Smooth muscle cell (in vitro differentiated cells): ENCODE measurements at regions not wholly inside any gene's neighbourhood (a gene's known extent, or its start where the extent isn't known, plus 50 kb on each side); places are given as distances from the start of the nearest gene placed in this dataset.

Experiments
- DNase-seq: peaks from one replicate; lab custom pipeline; 2025; ENCODE audit not compliant: unreplicated experiment; lab: John Stamatoyannopoulos, UW
- H2AFZ ChIP-seq: fragments of 200-600 bp; sonication (generic); 2 replicates; pipeline ENCODE4 v1.6.0; 2016; ENCODE audit warnings: antibody characterized with exemption, low read depth, mild to moderate bottlenecking
- H3F3A ChIP-seq: fragments of 200-600 bp; sonication (generic); 2 replicates; pipeline ENCODE4 v1.6.0; 2017; ENCODE audit warnings: antibody characterized with exemption, low read depth
- H3K27ac ChIP-seq: fragments of 200-600 bp; sonication (generic); 2 replicates; pipeline ENCODE4 v1.5.1; 2016; ENCODE audit warnings: low read depth, mild to moderate bottlenecking
- H3K27me3 ChIP-seq: fragments of 200-600 bp; sonication (generic); 2 replicates; pipeline ENCODE4 v1.6.1; 2016; ENCODE audit warnings: low read depth, mild to moderate bottlenecking
- H3K36me3 ChIP-seq: fragments of 200-600 bp; sonication (generic); 2 replicates; pipeline ENCODE4 v1.5.1; 2016; ENCODE audit warnings: low read depth
- H3K4me1 ChIP-seq: fragments of 200-600 bp; sonication (generic); 2 replicates; pipeline ENCODE4 v1.5.1; 2016; ENCODE audit warnings: low read depth
- H3K4me2 ChIP-seq: fragments of 200-600 bp; sonication (generic); 2 replicates; pipeline ENCODE4 v1.6.0; 2016; ENCODE audit warnings: mild to moderate bottlenecking
- H3K4me3 ChIP-seq: fragments of 200-600 bp; sonication (generic); 2 replicates; pipeline ENCODE4 v1.5.1; 2016; ENCODE audit warnings: mild to moderate bottlenecking
- H3K79me2 ChIP-seq: fragments of 200-600 bp; sonication (generic); 2 replicates; pipeline ENCODE4 v1.6.0; 2016; ENCODE audit warnings: low read depth, mild to moderate bottlenecking
- H3K9ac ChIP-seq: fragments of 200-600 bp; sonication (generic); 2 replicates; pipeline ENCODE4 v1.6.0; 2016; ENCODE audit warnings: low read depth
- H3K9me3 ChIP-seq: fragments of 200-600 bp; sonication (generic); replicated peaks from 2 replicates; pipeline ENCODE4 v1.5.1; 2016; ENCODE audit warnings: low read depth
- H4K20me1 ChIP-seq: fragments of 200-600 bp; sonication (generic); 2 replicates; pipeline ENCODE4 v1.6.0; 2016; ENCODE audit warnings: low read depth
- WGBS: methylation state at CpG from one replicate; pipeline ENCODE4 v1.1.7; 2016; ENCODE audit warnings: low lambda C conversion rate; 5-methylcytosine and 5-hydroxymethylcytosine counted together
- TF ChIP-seq, protein P1 (sequence below): fragments of 200-600 bp; sonication (generic); IDR thresholded peaks from 2 replicates; pipeline ENCODE4 v1.5.1; 2017; ENCODE audit warnings: borderline replicate concordance, mild to moderate bottlenecking, antibody characterized with exemption; ENCODE audit not compliant: insufficient read depth, poor library complexity, severe bottlenecking

DNA sequence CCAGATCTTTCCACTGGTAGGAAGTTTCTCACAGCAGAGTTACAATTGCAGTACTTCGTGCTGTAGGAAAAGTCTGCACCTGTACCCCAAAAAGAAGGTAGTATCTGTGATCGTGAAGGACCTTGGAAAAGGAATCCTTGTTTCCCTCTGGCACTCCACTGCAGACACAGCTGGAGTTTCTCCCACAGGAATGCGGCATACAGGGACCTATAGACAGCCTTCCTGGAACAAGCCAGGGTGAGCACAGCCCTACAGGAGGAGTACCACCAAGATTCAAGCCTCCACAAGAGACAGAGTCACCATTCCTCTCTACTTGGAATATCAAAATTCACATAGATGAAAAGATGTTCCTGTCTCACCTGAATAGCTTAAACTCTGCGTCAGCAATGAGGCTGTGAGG lies 372.4 kb downstream of the CMPK2 start:
- H3K4me3 ChIP-seq, result no peak overlapping the region
- TF ChIP-seq, protein P1, sequence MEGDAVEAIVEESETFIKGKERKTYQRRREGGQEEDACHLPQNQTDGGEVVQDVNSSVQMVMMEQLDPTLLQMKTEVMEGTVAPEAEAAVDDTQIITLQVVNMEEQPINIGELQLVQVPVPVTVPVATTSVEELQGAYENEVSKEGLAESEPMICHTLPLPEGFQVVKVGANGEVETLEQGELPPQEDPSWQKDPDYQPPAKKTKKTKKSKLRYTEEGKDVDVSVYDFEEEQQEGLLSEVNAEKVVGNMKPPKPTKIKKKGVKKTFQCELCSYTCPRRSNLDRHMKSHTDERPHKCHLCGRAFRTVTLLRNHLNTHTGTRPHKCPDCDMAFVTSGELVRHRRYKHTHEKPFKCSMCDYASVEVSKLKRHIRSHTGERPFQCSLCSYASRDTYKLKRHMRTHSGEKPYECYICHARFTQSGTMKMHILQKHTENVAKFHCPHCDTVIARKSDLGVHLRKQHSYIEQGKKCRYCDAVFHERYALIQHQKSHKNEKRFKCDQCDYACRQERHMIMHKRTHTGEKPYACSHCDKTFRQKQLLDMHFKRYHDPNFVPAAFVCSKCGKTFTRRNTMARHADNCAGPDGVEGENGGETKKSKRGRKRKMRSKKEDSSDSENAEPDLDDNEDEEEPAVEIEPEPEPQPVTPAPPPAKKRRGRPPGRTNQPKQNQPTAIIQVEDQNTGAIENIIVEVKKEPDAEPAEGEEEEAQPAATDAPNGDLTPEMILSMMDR, result no peak

DNA sequence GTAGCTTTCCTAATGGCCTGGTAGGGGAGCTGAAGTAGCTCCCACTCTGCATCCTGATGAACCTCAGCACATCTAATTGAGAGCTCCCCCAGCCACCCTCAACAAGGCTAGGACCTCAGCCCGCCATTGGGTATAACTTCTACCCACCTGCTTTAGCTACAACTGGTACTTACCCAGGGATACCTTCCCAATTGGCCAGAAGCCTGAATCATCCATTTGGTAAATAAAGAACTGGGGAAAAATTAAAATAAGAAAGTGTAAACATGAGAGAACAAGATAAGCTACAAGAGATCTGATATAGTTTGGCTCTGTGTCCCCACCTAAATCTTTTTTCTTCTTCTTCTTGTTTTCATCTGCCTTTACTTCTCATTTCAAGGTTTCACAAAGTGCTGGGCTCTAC lies 372.0 kb downstream of the CMPK2 start:
- WGBS, result 91% methylated on average over 1 of the region's 1 CpG
- H3K79me2 ChIP-seq, result no peaks in the 10 kb centered on the region
- H3K9ac ChIP-seq, result no peak overlapping the region
- no peaks in the 10 kb centered on the region for H3F3A ChIP-seq
- H2AFZ ChIP-seq, result no peak overlapping the region
- H4K20me1 ChIP-seq, result no peaks in the 10 kb centered on the region
- no peaks in the 10 kb centered on the region for H3K4me1 ChIP-seq
- no peak for DNase-seq
- no peak overlapping the region for H3K4me3 ChIP-seq
- no peaks in the 10 kb centered on the region for H3K36me3 ChIP-seq
- no peak overlapping the region for H3K4me2 ChIP-seq
- H3K9me3 ChIP-seq, result no peaks in the 10 kb centered on the region
- H3K27ac ChIP-seq, result no peak overlapping the region
- no peaks in the 10 kb centered on the region for H3K27me3 ChIP-seq
- TF ChIP-seq, protein P1, result no peak

More for the DNA sequence above, 372.4 kb downstream of the CMPK2 start:
- Histone ChIP-seq H3K36me3 (no peaks in the 10 kb centered on the region), H3K4me2 (no peak overlapping the region), H3K9ac (no peak overlapping the region), H2AFZ (no peak overlapping the region), H3K9me3 (no peaks in the 10 kb centered on the region), H4K20me1 (no peaks in the 10 kb centered on the region), H3K27ac (no peak overlapping the region), H3K4me1 (no peaks in the 10 kb centered on the region), H3F3A (no peaks in the 10 kb centered on the region), H3K27me3 (no peaks in the 10 kb centered on the region), H3K79me2 (no peaks in the 10 kb centered on the region)
- 86% methylated on average over 4 of the region's 4 CpGs for WGBS
- no peak for DNase-seq

DNA sequence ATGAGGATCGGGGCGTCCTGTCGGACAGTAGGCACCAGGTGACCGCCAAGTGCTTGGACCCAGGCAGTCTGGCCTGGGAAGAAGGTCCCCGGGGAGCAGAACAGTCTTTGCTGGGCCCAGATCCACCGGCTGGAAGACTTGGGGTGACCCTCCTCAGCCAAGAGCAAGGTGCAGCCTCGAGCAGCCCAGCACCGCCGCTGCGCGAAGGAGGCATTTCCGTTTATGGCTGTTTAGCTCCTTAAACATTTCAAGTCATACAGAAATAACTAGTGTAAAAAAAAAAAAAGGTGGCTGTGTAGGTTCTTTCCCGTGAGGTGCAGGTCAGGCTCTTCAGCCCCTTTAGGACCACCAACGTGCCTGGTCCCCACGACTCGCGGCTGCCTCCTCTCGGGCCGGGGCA lies 370.2 kb downstream of the CMPK2 start:
- H3K4me1 ChIP-seq, result no peaks in the 10 kb centered on the region

DNA sequence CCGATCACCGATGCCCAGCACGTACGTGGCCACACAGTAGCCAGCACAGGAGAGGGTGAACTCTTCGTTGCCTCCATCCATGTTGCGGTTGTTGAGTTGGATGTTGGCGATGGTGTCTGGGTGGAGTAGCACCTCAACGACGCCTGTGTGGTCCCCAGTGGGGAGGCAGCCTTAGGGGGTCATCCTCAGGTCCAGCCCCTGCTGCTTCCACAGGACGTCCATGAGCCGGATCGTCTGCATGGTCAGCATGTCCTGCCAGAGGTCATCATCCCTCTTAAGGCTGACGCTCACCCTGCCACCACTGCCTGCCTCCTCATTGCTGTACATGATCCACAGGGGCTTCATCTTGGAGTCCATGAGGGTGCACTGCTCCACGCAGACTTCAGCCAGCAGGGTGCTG lies 369.3 kb downstream of the CMPK2 start:
- TF ChIP-seq, protein P1, result no peak
- Histone ChIP-seq H4K20me1 (no peaks in the 10 kb centered on the region), H3K4me1 (no peaks in the 10 kb centered on the region), H3K4me3 (no peak overlapping the region), H3K79me2 (no peaks in the 10 kb centered on the region), H2AFZ (no peak overlapping the region), H3K27ac (no peak overlapping the region), H3K9me3 (no peaks in the 10 kb centered on the region), H3K9ac (no peak overlapping the region), H3K36me3 (no peaks in the 10 kb centered on the region), H3K4me2 (no peak overlapping the region), H3K27me3 (no peaks in the 10 kb centered on the region), H3F3A (no peaks in the 10 kb centered on the region)
- WGBS, result 95% methylated on average over 14 of the region's 14 CpGs
- DNase-seq, result no peak

More for the DNA sequence above, 370.2 kb downstream of the CMPK2 start:
- H3K36me3 ChIP-seq, result no peaks in the 10 kb centered on the region
- no peak overlapping the region for H3K9ac ChIP-seq
- no peaks in the 10 kb centered on the region for H3K79me2 ChIP-seq
- H3K27me3 ChIP-seq, result no peaks in the 10 kb centered on the region
- no peaks in the 10 kb centered on the region for H3K9me3 ChIP-seq
- H4K20me1 ChIP-seq, result no peaks in the 10 kb centered on the region
- no peaks in the 10 kb centered on the region for H3F3A ChIP-seq
- no peak overlapping the region for H3K4me2 ChIP-seq
- no peak overlapping the region for H3K27ac ChIP-seq
- H2AFZ ChIP-seq, result no peak overlapping the region
- 96% methylated on average over 19 of the region's 19 CpGs for WGBS
- H3K4me3 ChIP-seq, result no peak overlapping the region
- no peak for DNase-seq
- TF ChIP-seq, protein P1, result no peak
